GM19240 (cell line): ENCODE measurements at regions not wholly inside any gene's neighbourhood (a gene's known extent, or its start where the extent isn't known, plus 50 kb on each side); places are given as distances from the start of the nearest gene placed in this dataset.

Source experiments
- DNase-seq: peaks from one replicate; pipeline ENCODE4 v3.0.0; 2011; ENCODE audit warnings: low spot score; ENCODE audit not compliant: insufficient read length

- DNase-seq: no peak
Observed at GRCh38 chr2:120401275-120402066, 55.5 kb downstream of the INHBB start.

- no peak for DNase-seq
Observed at GRCh38 chr2:120402067-120402433, 56.1 kb downstream of the INHBB start.

GRCh38 chr2:120402508-120402907, 56.6 kb downstream of the INHBB start:
- no peak for DNase-seq

- DNase-seq: no peak
Observed at GRCh38 chr2:120403261-120403660, 57.3 kb downstream of the INHBB start.

GRCh38 chr2:120403676-120404075, 57.7 kb downstream of the INHBB start:
- no peak for DNase-seq

- no peak for DNase-seq
Observed at GRCh38 chr2:120404274-120404673, 58.3 kb downstream of the INHBB start.

- DNase-seq: no peak
Observed at GRCh38 chr2:120404941-120405758, 59.2 kb downstream of the INHBB start.

- DNase-seq: no peak
Observed at GRCh38 chr2:120405759-120406099, 59.8 kb downstream of the INHBB start.

- DNase-seq: no peak
Observed at GRCh38 chr2:120406566-120406965, 60.6 kb downstream of the INHBB start.

GRCh38 chr2:120410487-120410886, 64.6 kb downstream of the INHBB start:
- DNase-seq: no peak

GRCh38 chr2:120415060-120415459, 69.1 kb downstream of the INHBB start:
- no peak for DNase-seq

- DNase-seq: no peak
Observed at GRCh38 chr2:120415728-120416509, 70.0 kb downstream of the INHBB start.

- no peak for DNase-seq
Observed at GRCh38 chr2:120418174-120418787, 72.3 kb downstream of the INHBB start.

GRCh38 chr2:120419073-120419472, 73.1 kb downstream of the INHBB start:
- DNase-seq: no peak

- DNase-seq: no peak
Observed at GRCh38 chr2:120419955-120420354, 74.0 kb downstream of the INHBB start.

- DNase-seq: no peak
Observed at GRCh38 chr2:120421126-120421829, 75.3 kb downstream of the INHBB start.

GRCh38 chr2:120421830-120422175, 75.9 kb downstream of the INHBB start:
- no peak for DNase-seq

- no peak for DNase-seq
Observed at GRCh38 chr2:120422465-120423160, 76.7 kb downstream of the INHBB start.

- DNase-seq: no peak
Observed at GRCh38 chr2:120423167-120423943, 77.4 kb downstream of the INHBB start.
